ENCODE measurements at regions not wholly inside any gene's neighbourhood (a gene's known extent, or its start where the extent isn't known, plus 50 kb on each side); places are given as distances from the start of the nearest gene placed in this dataset.
"Not testable (repeated sequence)": the region's sequence is repeated elsewhere in the genome, so short reads cannot be mapped to it uniquely, and the experiment has no call there.

DNA sequence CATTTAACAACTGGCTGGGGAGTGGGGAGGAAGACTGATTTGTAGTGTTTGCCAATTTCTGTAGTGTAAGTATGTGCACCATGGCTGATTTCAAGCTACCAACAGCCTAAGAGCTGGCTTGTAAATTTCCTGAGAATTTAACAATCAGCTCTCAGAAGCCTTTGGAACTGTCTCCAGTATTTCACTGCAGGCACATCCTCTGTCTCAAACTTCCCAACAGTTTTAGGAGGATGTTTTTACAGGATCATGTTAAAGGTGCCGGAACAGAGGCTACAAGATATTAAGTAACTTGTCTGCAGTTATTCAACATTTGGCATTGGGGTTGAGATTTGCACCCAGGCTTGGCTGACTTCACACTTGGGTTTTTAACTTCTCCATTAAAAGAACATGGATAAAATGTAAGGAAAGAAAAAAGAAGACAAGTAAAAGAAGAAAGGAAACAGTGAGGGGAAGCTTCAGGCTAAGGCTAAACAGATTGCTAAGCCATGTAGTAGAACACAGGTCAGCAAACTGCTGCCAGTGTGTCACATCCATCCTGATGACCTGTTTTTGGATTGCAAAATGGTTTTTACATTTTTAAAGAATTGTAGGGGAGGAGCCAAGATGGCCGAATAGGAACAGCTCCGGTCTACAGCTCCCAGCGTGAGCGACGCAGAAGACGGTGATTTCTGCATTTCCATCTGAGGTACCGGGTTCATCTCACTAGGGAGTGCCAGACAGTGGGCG is 204.8 kb upstream of the SESN3 start:
- peak; percentile 41 for DNase-seq

DNA sequence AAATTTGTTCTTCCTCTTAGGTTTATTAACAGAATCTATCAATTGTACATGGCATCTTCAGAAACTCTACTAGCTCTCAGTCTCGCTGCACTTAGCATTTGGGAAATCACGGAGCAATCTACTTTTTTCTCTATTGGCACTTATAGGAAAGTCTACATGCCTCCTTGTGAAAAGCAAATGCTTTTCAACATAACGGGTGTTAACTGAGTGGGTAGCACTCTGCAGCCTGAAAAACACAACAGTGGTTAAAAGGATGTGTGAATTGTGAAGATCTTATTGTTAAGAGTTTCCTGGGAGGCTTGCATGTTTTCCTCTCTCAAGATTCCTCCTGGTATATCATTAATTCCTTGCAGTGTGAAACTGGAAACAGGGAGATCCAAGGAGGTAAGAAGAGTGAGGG is 204.2 kb upstream of the SESN3 start:
- DNase-seq: no peak

DNA sequence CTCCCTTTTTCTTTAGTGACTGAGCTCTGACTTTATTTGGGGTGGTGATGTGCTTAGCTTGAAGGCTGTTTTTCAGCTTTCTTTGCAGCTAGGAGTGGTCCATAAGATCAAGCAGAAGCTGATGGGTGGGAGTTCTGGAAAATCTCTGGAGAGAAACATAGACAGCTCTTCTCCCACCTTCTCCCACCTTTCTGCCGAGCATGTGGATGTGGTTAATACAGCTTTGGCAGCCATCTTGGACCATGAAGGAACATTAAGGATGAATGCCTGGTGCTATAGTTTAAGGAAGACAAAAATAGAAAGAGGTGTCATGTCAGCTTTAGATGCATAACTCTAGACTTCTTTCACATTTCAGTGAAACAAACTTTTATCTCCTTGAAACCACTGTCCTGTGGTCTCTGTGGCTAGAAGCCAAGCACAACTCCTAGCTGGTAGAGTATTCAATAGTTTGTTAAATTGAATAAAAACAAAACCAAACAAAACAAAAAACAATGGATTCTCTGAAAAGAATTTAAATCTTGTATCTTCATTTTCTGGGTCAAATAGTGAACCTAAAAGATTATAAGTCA is 203.6 kb upstream of the SESN3 start:
- DNase-seq: no peak

DNA sequence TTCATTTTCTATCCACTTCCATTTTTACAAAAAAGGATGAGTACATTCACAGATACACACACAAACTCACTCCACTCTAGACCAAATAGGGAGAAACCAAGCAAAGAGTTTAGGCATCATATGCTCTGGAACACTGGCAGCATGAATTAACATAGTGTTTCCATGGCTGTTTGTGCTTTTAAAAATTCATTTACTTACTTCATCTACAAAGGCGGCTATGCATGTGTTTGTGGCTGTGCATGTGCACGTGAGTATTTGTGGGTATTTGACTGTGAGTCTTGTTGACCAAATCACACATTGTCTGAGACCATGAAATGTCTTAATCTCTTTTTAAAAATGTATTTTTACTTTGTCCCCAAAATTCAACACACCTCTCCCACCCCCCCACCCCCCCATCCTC is 203.0 kb upstream of the SESN3 start:
- no peak for DNase-seq

DNA sequence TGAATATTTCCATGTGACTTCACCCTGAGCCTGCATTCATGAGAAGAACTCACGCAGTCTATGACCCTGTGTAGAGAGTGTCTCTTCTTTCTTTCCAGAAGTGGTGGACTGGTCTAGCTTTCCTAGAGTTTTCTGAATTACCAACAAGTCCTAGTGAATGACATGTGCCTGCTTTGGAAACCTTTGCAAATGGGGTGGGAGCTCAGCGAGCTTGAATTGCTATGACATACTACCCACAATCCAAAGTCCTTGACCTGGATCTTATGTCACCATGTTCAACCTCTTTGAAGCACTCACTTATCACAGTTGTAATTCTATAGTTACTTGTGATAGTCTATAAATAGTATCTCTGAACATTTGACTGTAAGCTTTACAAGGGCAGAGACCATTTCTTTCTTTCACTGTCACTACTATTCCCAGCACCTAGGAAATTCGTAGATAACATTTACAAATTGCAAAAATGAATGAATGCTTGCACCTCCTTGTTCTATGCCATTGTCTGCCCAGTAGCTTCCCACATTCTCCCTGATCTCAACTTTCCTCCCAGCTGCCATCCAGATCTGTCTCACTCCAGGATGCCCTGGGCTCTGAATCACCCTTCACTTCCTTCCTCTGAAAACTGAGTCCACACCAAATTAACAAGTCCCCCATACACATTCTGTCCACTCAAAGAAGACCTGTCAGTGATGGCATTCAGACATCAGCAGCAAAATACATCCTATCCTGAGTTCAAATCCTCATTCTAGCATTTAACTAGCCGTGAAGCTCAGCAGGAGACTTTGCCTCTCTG is 201.9 kb upstream of the SESN3 start:
- DNase-seq: no peak

GRCh38 chr11:95429376-95429907 is 198.4 kb upstream of the SESN3 start:
- DNase-seq: no peak

DNA sequence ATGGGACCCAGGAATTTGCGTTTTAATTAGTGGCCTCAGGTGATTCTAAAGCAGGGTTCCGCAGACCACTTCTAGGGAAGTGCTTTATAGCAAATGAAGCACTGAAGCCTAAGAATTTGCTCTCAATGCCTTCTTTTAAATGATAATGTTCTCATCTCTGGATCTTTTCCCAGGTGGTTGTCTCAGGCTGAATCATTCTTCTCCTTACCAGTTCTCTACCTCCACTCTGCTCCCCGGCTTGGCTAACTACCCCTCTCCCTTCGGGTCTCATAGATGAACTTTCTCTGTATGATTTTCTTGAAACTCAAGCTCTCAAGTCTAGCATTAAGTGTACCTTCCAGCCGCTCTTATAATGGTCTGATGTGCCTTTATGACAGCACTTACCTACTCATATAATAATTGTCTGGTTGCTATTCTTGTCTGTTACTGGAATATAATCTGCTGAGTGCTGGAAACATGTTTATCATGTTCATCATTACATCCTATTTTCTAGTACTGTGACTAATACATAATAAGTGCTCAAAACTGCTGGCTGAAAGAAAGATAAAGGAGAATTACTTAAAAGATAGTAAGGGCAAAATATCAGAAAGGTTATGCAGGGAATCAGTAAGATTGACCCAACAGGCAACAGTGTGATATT is 195.9 kb upstream of the SESN3 start:
- DNase-seq: no peak

DNA sequence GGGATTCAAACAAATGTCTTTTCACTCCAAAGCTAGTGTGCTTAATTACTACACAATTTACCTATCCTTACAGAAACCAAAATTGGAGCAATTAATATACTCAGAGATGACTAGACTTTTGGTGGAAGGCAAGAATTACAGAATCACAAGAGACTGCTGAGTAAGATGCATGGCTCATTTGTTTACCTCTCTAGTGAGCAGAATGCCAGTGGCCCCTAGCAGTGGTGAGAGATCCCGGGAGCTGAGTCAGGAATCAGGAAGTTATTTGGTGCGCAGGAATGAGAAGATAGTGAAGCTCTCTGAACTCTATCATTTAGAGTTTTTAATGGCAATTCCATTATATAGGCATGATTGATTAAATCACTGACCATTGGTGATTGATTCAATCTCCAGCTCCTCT is 188.9 kb upstream of the SESN3 start:
- DNase-seq: no peak

GRCh38 chr11:95418916-95419315 is 187.9 kb upstream of the SESN3 start:
- no peak for DNase-seq

DNA sequence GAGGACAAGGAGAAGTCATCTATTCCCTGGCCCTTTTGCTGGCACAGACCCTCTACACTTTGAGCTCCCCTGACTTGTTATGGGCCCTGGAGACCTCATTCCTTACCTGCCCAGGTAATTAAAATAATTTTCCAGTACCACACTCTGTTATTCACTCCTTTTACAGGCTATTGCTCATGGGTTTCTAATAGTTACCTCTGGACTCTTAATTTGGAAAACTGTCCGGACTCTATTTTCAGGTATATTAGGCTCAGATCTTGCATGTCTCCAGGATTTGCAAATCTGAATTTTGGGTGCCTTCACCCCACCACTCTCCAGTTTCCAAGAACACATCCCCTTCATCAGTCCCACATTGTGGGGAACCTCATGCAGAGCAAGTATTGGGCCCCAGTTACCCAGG is 186.8 kb upstream of the SESN3 start:
- no peak for DNase-seq

- no peak for DNase-seq
These were observed 184.9 kb upstream of the SESN3 start for GRCh38 chr11:95415837-95416304.

GRCh38 chr11:95414217-95414616 is 183.2 kb upstream of the SESN3 start:
- DNase-seq: no peak

DNA sequence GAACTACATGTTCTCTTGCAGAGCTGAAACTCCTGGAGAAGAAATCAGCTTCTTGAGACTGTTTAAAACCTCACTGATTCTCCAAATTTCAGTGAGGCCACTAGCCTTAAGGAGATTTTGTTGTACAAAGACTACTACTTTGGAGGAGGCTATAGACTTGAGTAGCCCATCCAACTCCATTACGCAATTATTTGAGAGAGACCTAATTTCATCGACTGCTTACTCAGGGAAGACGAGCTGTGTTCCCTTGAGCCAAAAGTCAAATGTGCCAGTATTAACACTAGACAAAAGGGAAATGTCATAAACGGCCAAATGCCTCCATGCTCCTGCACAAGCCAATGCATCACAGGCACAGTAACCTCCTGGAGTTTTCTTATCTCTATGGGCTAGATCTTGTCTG is 182.8 kb upstream of the SESN3 start:
- DNase-seq: no peak

DNA sequence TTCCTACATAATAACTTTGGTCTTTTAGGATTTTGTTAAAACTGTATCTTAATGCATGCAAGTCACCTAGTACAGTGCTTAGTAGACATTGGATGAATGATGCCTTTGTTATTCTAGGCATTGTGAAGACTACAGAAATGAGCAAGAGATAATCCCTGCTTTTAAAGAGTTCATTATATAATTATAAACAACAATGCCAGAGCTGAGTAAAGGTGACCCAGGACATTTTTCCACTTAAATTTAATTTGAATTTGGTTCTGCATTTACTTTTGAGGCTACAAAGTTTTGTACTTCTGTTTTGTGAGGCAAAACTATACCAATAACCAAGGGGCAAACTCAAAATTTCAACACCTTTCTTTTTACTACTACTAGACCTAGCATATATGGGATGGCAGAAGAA is 182.0 kb upstream of the SESN3 start:
- no peak for DNase-seq

DNA sequence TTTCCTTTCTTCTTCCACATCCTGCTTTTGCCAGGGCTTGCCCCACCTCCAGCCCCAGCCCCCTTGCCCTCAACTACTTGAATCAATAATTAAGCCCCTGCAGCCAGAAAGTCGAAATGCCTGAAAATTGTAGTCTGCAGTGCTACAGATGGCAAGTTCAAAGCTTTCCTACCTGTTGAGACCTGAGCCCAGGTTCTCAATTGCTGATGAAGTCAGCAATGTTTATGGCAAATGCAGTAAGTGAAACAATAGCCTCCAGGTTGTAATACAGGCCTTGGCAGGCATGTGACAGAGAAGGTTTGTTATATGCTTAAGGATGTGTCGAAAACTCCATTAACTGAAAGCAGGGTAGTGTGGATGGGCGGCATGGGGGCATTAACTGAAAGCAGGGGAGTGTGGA is 181.1 kb upstream of the SESN3 start:
- no peak for DNase-seq

DNA sequence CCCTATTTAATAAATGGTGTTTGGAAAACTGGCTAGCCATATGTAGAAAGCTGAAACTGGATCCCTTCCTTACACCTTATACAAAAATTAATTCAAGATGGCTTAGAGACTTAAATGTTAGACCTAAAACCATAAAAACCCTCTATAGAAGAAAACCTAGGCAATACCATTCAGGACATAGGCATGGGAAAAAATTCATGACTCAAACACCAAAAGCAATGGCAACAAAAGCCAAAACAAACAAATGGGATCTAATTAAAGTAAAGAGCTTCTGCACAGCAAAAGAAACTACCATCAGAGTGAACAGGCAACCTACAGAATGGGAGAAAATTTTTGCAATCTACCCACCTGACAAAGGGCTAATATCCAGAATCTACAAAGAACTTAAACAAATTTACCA is 179.7 kb upstream of the SESN3 start:
- not testable (repeated sequence) for DNase-seq

GRCh38 chr11:95406271-95406670 is 175.3 kb upstream of the SESN3 start:
- no peak for DNase-seq

GRCh38 chr11:95404370-95404769 is 173.4 kb upstream of the SESN3 start:
- no peak for DNase-seq

GRCh38 chr11:95398437-95399112 is 167.6 kb upstream of the SESN3 start:
- DNase-seq: no peak

- DNase-seq: no peak
These were observed 161.6 kb upstream of the SESN3 start for GRCh38 chr11:95392644-95393043.

- DNase-seq: no peak
These were observed 158.4 kb upstream of the SESN3 start for GRCh38 chr11:95389427-95389826.

DNA sequence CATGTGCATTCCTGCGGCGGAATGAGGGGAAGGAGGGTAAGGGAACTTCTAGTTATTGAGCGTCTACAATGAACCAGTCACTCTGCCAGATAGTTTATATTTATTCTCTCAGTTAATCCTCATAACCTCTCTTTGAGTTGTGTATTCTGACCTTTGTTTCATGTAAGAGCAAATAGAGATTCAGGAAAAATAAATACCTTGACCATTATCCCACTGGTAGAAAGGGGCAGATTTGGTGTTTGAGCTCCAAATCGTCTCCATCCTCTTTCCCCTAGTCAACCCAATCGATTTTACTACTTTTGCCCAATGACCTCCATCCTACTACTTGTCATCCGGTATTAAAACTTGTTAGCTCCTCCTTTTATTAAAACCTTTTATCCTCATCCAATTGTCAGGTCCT is 157.1 kb upstream of the SESN3 start:
- DNase-seq: no peak

Data from left kidney (tissue), 1 donor.